Activated CD8-positive, alpha-beta memory T cell treated with anti-CD3 and anti-CD28 coated beads, Interleukin-2, amount 50 U/mL, for 4 hours (primary cell): ENCODE measurements at regions not wholly inside any gene's neighbourhood (a gene's known extent, or its start where the extent isn't known, plus 50 kb on each side); places are given as distances from the start of the nearest gene placed in this dataset.

Experiments
- DNase-seq: peaks from one replicate; pipeline ENCODE4 v3.0.0-alpha.2; 2020

- no peak for DNase-seq
These were observed 148.5 kb downstream of the NOL4 start for GRCh38 chr18:34075963-34076860.

- no peak for DNase-seq
These were observed 163.5 kb downstream of the NOL4 start for GRCh38 chr18:34061226-34061625.

GRCh38 chr18:34055227-34055626 lies 169.5 kb downstream of the NOL4 start:
- no peak for DNase-seq

- no peak for DNase-seq
These were observed 174.1 kb downstream of the NOL4 start for GRCh38 chr18:34050661-34051060.

- no peak for DNase-seq
These were observed 175.2 kb downstream of the NOL4 start for GRCh38 chr18:34049511-34049910.

- DNase-seq, result no peak
These were observed 176.3 kb downstream of the NOL4 start for GRCh38 chr18:34048423-34048822.

GRCh38 chr18:34042423-34043146 lies 182.1 kb downstream of the NOL4 start:
- DNase-seq, result no peak

GRCh38 chr18:34039611-34040010 lies 185.1 kb downstream of the NOL4 start:
- DNase-seq, result no peak

GRCh38 chr18:34039201-34039600 lies 185.5 kb downstream of the NOL4 start:
- DNase-seq, result no peak

GRCh38 chr18:34038086-34038485 lies 186.6 kb downstream of the NOL4 start:
- DNase-seq, result no peak

- no peak for DNase-seq
These were observed 190.7 kb downstream of the NOL4 start for GRCh38 chr18:34033968-34034367.

- no peak for DNase-seq
These were observed 192.9 kb downstream of the NOL4 start for GRCh38 chr18:34031810-34032209.

- no peak for DNase-seq
These were observed 196.4 kb downstream of the NOL4 start for GRCh38 chr18:34028324-34028723.

GRCh38 chr18:34025191-34025801 lies 199.4 kb downstream of the NOL4 start:
- DNase-seq, result no peak

- no peak for DNase-seq
These were observed 201.2 kb downstream of the NOL4 start for GRCh38 chr18:34023471-34023870.

- DNase-seq, result no peak
These were observed 206.4 kb downstream of the NOL4 start for GRCh38 chr18:34018336-34018735.

- no peak for DNase-seq
These were observed 221.0 kb downstream of the NOL4 start for GRCh38 chr18:34003687-34004086.

GRCh38 chr18:34002130-34002529 lies 222.6 kb downstream of the NOL4 start:
- DNase-seq, result no peak

GRCh38 chr18:34001376-34001775 lies 223.3 kb downstream of the NOL4 start:
- DNase-seq, result no peak

- no peak for DNase-seq
These were observed 237.5 kb downstream of the NOL4 start for GRCh38 chr18:33987206-33987605.

GRCh38 chr18:33983126-33983525 lies 241.6 kb downstream of the NOL4 start:
- no peak for DNase-seq

GRCh38 chr18:33960417-33960816 lies 264.3 kb downstream of the NOL4 start:
- no peak for DNase-seq

GRCh38 chr18:33959609-33960008 lies 265.1 kb downstream of the NOL4 start:
- no peak for DNase-seq

GRCh38 chr18:33957707-33958106 lies 267.0 kb downstream of the NOL4 start:
- DNase-seq, result no peak
